IPS DF 4.7 (cell line): ENCODE measurements at regions not wholly inside any gene's neighbourhood (a gene's known extent, or its start where the extent isn't known, plus 50 kb on each side); places are given as distances from the start of the nearest gene placed in this dataset.

Experiments used
- DNase-seq: peaks from one replicate; pipeline ENCODE4 v3.0.0-alpha.2; 2013; ENCODE audit warnings: low spot score; ENCODE audit errors: extremely low read depth

DNA sequence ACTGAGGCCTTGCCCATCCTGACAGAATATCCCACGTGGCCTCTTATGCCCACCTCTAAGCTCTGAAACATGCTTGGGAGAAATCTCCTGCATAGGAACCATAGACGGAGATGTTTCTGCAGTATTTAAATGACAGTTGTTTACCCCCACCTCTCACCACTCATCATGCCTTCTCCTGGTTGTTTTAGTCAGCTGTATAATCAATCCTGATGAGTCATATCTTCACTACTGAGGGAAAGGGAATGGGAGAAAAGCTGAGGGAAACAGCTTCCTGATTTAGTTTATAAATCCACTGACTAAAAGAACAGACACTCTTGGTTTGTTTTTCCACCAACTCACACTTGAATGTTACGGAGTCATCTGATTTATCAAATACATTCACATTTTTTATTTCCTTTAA lies 113.2 kb upstream of the TENT5A start:
- no peak for DNase-seq

DNA sequence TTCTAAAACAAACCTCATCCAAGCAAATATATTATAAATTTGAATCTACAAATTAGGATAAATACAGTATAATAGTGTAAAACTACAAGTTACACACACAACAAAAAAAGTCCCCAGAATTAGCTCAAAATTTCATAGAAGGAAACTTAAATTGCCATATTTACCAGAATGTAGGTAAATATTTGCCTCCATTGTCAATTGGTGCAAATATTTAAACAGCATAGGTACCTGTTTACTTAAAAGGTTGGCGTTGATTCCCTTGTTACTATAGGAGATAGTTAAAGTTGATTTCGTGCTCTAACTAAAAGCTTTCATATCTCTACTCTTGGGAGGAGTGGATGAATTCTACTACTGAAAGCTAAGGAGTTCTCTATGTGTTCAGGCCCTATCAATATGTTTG lies 111.6 kb upstream of the TENT5A start:
- no peak for DNase-seq

DNA sequence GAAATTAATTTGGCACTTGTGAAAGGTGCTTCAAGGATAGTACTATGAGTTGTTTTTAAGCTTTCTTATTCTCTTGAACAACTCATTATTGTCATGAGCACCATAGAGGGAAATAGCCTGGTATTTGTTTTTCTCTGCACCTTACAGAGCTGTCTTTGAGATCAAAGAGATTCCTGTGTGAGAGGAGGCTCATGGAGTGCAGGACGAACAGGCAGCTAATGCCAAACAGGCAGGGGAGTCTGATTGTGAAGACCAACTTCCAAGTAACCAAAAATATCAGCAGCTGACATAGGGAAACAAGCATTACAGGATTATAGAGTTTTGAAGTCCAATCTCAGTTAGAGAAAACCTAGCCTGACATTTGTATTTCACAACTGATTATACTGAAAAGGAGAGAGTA lies 110.6 kb upstream of the TENT5A start:
- no peak for DNase-seq

DNA sequence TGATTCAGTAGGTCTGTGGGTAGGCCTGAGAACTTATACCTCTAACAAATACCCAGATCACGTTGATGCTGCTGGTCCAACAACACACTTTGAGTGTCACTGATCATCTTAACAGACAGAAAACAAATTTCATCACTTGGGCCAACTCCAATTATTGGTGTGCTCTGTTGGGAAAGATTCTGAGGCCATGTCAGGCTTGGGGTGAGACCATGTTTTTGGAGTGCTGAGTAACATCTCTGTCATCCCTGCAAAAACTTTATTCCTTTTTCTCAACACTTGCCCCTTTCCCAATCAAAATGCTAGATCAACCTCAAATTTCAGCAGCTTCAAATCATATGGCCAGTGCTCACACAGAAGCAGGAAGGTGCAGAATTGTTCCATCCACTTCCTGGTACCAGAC lies 108.8 kb upstream of the TENT5A start:
- DNase-seq, result no peak

DNA sequence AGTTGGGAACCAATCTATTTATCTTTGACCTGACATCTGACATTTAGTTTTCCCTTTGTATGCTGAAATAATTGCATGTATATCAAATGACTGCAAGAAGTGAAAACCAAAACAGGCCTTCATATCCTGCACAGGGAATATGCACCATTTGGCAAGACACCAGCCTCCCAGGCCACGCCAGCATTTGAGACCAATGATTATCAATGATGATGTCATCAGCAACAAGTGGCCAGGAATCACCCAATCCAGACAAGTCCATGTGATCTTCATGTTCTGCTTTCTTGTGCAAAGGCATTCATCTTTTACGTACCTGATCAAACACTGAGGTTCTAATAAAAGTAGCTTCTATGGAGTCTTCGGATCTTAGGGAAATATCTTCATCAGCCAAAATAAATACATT lies 107.4 kb upstream of the TENT5A start:
- DNase-seq, result no peak

DNA sequence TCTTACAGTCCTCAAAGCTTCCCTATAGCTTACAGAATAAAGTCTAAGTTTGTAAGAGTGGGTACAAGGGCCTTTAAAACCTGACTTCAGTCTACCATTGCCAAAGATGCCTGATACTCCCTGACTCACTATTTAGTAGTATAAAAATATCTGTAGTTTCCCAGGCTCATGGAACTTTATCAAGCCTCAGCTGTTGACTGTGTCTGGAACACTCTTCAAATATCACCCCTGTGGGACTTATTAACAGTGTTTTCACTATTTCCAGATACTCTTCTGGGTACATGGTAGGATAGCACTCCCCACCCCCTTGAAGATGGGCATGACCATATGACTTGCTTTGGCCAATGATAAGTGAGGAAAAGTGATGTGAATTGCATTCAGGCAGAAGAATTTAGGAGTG lies 105.3 kb upstream of the TENT5A start:
- no peak for DNase-seq

DNA sequence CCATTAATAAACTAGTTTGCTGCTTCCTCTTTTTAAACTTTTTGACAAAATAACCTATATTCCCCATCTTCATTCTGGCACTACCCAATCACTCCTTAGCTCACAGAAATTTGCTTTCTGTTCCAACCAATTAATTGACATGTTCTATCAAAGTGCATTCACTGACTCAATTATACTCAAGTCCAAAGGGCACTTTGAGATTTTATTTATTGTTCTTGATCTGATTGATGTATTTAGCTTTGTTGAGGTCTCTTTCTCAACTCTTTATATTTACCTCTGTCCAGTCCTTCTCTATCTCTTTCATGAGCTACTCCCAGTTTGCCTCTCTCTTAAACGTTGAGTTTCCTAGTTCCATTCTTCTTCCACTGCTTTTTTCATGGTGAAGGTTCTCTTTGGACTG lies 104.4 kb upstream of the TENT5A start:
- DNase-seq, result no peak

DNA sequence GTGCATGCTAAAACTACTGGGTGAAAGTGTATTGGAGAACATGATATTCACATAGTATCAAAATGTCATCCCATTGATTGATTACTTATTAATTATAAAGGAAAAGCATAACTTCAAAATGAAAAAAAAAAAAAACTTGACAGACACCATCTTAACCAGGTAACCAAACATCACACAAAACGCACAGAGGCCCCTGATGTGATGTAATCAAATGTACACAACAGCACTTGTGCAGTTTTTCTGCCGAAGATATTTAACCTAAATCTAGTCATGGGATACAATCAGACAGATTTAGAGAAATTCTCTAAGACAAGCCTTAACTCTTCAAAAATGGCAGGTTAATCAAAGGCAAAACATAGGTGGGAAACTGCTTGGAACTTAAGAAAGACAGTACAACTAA lies 102.0 kb upstream of the TENT5A start:
- DNase-seq, result no peak

DNA sequence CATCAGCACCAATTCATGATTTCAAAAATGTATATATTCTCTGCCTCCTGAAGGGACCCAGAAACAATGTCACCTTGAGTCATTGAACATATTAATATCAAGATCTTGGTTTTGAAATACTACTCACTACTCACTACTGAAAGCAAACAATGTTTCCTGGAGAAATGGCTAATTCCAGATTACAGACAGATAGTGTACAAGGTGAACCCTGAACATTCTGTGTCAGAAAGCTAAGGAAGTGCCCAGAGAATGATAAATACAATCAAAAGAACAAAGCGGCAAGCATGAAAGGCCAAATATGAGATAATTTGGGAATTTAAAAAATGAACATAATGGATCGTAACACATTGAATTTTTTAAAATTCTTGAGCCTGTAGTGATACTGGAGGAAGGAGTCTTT lies 101.5 kb upstream of the TENT5A start:
- no peak for DNase-seq

DNA sequence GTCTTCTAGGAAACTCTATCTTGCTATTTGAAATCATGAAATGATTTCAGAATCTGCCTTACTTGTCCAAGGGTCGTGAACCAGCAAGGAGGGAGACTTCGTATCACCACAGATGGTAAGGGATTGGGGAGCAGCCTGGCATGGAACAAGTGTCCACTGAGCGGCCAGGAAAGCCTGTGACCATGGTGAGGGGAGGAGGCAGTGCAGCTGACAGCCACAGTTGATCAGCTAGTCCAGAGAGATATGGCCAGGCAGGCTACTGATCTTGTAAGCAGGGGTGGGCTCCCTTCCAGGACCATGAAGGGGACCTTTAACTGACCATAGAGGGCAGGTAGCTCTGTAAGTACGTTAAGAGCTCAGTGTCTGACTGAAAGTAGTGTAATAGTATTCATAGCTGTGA lies 96.8 kb upstream of the TENT5A start:
- DNase-seq, result no peak

DNA sequence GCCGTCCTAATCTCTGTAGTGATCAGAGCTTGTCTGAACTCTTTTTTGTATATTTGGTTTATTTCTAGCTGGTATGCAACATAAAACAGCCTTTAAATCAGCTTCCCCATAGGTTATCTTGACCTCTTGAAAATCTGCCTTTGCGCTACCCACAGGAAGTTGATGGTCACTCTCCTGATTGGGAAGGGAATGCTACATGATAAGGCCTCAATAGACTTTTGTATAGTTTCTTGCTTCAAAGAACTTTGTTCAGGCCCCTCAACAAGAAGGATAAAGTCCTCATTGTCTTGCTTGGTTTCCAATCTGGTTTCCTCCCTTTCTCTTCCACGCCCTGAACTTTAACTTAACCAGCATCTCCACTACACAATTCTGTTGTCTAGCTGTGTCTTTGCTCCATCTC lies 95.4 kb upstream of the TENT5A start:
- no peak for DNase-seq

DNA sequence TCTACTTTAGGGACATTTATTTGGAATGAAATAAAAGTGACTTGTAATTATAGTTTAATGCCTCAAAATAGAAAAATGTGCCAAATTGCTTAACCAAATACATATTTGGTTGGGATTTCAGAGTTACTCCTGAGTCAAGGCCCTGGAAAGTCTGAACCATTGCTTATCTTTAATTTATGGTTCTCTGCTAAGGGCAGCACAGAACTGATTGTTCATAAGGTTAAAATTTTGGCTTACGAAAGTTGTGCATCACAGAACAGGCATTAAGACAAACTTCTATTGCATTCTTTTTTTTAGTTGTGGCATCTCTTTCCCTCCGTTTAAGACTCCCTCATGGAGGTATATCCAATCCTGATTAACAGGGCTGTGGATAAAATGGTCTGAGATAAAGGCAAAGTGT lies 92.2 kb upstream of the TENT5A start:
- no peak for DNase-seq

DNA sequence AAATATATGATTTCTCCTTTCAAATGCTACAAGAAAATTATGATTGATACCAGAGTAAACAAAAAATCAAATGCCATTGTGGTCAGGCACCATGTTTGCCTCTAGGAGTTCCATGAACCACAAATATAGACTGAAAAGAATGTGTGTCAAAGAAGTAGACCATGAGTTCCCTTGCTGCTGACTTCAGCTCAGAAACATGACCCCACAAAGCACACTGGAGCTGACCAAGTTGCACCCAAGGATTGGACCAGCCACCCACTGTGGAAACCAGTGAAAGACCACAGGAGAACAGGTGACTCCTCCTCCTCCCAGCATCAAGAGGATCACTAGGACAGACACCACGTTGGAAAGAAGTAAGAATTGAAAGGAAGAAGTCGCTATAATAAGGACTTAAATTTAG lies 90.8 kb upstream of the TENT5A start:
- no peak for DNase-seq

DNA sequence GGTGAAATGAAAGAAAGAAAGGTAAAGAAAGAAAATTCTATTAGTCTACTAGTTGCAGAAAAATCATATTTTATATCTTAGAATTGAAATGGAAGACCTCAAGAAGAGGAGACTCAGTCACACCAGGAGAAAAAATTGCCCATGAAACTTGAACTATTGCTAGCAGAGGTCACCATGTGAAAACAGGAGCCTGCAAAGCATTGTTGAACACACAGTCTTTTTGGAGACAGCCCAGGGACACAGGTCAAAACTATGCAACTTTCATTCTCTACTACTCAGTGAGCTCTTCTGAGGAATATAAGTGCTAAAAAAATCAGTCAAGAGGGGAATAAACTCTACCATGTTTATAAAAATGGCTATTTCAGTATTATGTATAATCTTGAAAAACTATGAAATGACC lies 89.8 kb upstream of the TENT5A start:
- no peak for DNase-seq

DNA sequence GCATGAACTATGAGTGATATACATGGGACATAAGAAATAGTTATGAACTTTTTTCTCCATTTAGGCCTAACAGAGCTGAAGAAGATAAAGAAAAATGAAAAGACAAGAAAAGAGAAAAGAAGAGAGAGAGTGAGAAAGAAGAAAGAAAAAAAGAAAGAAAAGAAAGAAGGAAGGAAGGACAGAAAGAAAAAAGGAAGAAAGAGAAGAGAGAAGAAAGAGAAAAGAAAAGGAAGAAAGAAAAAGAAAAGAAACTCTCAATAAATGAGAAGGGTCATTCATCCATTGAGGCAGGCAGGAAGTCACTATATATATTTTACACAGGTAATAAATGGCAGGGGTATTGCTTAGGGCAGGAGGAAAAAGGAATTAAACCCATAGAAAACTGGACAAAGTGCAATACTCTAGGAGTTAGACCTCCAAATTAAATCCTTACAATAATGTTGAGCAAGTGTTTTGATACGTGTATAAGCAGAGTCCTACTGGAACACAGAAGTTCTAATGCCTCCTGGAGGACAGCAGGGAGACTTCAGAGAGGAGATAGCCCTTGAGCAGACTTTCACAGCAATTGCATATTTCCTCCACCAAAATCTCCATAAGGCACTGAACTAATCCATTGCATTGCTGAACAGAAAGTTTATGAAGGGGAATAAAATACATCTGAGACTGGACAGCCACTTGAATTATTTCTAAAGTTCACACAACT lies 86.4 kb upstream of the TENT5A start:
- no peak for DNase-seq

DNA sequence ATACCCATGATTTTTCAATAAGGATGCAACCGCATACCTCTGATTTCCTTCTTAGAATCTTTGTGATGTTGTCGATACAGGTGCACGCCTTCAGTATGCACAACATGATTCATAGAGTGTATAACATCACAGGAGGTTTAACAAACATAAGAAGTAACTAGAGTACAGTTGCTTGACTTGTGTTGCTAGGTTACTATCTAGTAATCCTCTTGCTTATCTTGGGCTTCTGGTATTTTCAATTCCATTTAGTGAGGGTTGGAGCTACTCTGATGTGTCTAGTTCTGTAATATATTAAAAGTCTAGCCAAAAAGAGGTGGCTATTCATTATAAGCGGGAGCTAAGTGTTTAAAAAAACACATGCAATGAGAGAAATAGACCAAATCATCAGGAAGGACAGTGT lies 85.5 kb upstream of the TENT5A start:
- DNase-seq, result no peak

DNA sequence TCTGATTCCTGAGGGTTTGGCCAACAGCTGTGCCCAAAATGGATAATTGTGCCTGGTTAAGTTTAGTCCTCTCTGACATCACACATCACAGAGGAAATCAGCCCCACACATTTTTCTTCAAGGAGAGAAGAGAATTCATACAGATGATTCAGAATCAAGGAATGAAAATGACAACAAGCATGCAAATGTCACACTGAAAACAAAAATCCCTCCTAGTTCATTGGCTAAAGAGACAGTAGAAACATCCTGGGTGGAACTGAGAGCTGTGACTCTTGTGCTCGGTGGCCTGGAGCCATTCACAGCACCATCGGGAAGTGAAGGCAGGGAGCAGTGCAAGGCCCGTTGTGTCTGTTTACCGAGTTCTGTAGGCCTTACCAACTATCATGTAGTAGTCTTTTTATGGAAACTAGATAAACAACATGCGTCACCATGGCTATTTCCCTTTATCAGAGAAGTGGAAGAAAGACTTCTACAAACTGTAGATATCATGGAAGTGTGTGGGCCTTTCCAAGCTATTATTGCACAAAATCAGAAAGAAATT lies 81.7 kb upstream of the TENT5A start:
- DNase-seq, result no peak

DNA sequence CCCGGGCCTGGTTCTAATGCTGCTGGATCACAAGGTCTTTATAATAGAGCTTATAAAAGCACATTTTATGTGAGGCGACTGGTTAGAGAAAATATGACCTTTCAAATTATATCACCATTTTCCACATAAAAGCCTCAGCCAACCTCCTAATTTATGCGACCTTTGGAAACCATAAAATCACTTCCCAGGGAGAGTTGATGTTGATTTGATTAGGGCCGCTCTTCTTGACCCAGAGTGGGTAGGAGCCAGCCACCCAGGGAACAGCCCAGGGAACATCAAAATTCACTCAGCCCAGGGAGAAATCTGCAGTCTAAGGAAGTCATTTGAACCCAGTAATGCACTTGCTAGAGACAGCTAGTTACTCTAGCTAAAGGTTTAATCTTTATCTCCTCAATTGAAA lies 79.8 kb upstream of the TENT5A start:
- no peak for DNase-seq

DNA sequence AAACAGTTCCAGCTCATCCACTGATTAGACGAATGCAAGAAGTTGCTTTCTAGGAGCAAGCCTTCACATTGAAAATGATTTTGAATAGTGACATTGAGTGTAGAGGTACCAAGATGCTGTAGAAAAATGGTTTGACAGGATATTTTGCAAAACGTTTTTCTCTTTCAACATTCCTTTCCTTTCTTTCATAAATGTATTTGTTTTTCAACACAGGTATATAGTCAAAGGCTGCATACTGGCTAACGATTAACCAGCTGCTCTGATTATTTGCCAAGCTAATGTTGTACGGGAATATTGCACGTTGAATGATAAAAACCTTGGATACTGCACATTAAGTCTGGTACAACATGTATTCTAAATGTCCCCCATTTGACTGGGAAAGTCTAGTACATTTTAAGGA lies 78.8 kb upstream of the TENT5A start:
- DNase-seq, result no peak

DNA sequence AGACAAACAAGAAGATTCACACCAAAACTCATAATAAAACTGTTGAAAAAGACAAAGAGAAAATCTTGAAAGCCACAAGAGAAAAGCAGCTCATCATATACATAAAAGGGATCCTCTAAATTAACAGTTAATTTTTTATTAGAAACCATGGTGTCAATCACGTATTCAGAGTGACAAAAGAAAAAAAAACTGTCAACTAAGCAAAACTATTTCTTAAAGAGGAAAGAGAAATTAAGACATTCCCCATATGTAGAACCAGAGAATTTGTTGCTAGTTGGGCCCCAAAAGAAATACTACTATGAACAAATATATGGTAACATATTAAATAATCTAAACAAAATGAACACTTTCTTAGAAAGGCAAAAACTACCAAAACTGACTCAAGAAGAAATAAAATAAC lies 74.3 kb upstream of the TENT5A start:
- DNase-seq, result no peak

DNA sequence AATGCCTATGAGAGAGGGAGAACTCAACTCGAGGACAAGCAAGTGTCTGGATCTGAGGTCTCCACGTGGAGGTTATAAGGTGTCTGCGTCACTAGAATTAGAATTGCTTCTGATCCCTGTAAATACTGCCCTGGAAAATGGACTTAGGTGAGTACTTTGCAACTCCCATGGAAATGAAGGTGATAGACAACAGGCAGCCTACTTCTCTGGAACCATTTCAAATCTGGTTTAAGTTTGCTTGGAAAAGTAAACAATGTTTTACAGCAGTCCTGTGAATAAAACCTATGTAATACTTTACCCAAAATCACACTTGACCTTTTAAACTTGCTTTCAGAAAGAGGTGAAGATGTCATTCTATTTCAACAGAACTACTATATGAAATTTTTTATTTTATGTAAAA lies 70.1 kb upstream of the TENT5A start:
- DNase-seq, result no peak

DNA sequence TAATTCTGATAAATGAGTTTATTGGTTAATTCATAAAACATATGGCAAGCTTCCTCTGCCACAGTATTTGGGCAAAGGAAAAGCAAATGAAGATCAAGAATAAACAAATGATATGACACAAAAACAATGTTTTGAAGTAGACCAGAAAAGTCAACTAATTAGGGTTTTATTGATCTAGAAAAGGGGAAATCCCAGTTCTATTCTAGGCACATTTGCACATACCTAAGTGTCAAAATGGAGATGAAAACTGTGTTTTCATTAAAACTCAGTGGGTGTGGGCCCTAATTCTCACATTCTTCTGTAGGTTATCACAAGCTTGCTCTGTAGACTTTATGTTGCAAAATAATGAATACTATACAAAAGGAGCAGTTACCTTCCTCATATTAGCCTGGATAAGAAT lies 69.0 kb upstream of the TENT5A start:
- no peak for DNase-seq

DNA sequence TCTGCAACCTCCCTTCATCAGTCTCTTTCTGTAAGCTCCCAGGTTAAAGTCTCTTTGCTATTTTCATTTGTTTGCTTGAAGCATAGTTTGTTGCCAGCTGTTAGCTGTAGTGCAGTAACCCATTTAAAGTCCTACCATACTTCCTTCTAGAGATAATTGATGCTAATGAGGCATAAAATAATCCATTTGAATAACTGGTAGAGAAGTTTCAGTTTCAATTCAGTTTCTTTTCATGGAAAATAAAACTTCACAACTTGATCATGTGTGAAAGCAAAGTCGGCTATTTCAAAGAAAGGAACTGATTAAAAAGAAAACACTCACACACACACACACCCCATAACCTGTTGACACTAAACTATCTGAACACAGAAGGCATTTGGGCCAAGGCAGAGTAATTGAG lies 68.5 kb upstream of the TENT5A start:
- no peak for DNase-seq

DNA sequence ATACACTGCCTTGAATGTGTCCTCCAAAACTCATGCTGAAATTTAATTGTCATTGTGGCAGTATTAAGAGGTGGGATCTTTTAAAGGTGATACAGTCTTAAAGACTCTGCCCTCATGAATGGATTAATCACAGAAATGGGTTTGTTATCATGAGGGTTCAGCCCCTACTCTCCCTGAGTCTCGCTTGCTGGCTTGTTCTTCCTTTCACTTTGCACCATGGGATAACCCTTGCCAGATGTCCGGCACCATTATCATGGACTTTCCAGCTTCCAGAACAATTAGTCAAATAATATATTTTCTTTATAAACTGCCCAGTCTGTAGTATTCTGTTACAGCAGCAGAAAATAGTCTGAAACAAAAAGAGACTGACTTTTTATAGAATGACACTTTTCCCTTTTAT lies 67.9 kb upstream of the TENT5A start:
- DNase-seq, result no peak
